AG04449 (cell line): ENCODE measurements at regions not wholly inside any gene's neighbourhood (a gene's known extent, or its start where the extent isn't known, plus 50 kb on each side); places are given as distances from the start of the nearest gene placed in this dataset.

Source experiments
- CTCF ChIA-PET: fragments of 350-600 bp; formaldehyde crosslinking; extraction: SDS; loops from one replicate; lab custom pipeline; 2021; ENCODE audit warnings: antibody characterized with exemption; lab: Yijun Ruan, JAX
- POLR2A ChIA-PET: fragments of 400-600, 350-600 bp; formaldehyde crosslinking; extraction: SDS; loops from one replicate; lab custom pipeline; 2020; ENCODE audit warnings: antibody characterized with exemption, inconsistent platforms; lab: Yijun Ruan, JAX
- DNase-seq: peaks from one replicate; pipeline ENCODE4 v3.0.0-alpha.2; 2010; ENCODE audit warnings: low read depth, low spot score
- H3K4me3 ChIP-seq: 2 replicates; pipeline ENCODE4 v1.5.1; 2011; ENCODE audit warnings: low read depth, mild to moderate bottlenecking, control low read depth, low read length
- TF ChIP-seq, protein P1 (sequence below): IDR thresholded peaks from one replicate; pipeline ENCODE4 v1.5.1; 2011; ENCODE audit warnings: mild to moderate bottlenecking, moderate library complexity, low read length, control low read depth, inconsistent platforms; ENCODE audit not compliant: insufficient read depth; ENCODE audit errors: missing control alignments

DNA sequence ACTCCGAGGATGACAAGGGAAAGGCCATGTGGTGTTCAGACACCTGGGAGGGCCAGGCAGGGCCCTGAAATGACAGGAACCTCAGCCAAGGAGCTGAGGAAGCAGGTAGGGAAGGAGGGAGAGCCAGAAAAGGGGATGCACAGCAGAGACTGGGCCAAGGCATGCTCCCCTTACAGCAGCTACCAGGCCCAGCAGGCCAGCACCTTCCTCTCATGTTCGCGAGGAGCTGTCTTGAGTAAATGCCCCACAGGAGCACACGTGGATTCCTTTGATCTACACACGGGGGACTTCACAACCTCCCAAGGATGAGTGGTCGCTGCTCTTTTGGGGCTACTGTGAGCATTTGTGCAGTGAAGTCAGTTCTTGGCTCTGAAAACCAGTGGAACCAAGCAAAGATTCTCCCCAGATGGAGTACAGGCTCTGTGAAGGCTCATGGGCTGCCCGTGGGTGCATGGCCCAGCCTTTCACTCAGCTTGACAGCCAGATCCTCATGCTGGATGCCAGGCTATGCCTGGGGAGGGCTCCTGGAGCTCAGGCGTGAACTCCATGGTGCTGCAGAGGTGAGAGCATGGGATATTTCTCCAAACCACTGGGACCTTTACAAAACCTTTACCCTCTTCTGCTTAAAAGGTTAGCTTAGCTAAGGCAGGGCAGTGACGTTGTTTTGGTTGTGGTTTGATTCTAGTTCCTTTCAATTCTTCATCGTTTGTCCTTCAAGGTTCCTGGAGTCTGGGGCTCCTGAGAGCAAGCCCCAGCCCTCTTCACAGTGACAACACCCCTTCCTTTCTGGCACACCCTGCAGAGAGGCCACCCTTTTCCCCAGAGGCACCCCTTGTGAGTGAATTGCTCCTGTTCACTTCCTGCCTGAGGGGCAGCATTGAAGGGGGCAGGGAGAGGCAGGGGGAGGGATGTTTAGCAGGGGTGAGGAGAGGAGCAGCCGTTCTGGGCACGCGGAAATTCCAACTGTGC lies 74.2 kb upstream of the ZPBP start:
- DNase-seq = no peak
- TF ChIP-seq, protein P1, sequence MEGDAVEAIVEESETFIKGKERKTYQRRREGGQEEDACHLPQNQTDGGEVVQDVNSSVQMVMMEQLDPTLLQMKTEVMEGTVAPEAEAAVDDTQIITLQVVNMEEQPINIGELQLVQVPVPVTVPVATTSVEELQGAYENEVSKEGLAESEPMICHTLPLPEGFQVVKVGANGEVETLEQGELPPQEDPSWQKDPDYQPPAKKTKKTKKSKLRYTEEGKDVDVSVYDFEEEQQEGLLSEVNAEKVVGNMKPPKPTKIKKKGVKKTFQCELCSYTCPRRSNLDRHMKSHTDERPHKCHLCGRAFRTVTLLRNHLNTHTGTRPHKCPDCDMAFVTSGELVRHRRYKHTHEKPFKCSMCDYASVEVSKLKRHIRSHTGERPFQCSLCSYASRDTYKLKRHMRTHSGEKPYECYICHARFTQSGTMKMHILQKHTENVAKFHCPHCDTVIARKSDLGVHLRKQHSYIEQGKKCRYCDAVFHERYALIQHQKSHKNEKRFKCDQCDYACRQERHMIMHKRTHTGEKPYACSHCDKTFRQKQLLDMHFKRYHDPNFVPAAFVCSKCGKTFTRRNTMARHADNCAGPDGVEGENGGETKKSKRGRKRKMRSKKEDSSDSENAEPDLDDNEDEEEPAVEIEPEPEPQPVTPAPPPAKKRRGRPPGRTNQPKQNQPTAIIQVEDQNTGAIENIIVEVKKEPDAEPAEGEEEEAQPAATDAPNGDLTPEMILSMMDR = no peak
- no peak overlapping the region for H3K4me3 ChIP-seq
- ChIA-PET POLR2A (no interaction called here), CTCF (no interaction called here)

DNA sequence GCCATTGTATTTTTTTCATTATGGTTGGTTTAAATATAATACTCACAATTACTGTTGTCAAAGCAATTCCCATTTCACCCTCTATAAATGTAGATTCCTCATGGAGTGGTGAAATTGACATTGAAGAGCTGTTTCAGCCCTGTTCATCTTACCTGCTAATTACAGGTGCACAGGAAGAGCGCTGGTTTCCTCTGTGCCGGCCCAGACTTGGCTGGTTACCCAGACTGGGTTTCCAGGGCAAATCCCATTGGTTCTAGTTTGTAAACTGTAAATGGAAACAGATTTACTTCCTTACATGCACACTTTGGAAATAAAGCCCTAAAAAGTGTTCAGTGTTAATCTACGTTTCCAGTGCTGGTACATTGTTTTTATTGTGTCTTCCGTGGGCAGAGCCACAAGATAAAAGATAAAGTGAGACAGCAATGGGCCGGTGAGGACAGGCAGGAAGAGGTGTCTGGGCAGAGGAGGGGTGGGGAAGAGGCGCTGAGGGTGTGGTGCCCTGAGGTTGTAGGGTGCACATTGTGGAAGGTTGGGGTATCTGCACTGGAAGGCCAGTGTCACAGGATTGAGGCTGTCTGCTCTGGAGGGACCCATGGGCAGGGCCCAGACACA lies 71.6 kb upstream of the ZPBP start:
- no peak for DNase-seq
- ChIA-PET CTCF (no interaction called here), POLR2A (no interaction called here)
- TF ChIP-seq, protein P1 = no peak
- H3K4me3 ChIP-seq = no peak overlapping the region

DNA sequence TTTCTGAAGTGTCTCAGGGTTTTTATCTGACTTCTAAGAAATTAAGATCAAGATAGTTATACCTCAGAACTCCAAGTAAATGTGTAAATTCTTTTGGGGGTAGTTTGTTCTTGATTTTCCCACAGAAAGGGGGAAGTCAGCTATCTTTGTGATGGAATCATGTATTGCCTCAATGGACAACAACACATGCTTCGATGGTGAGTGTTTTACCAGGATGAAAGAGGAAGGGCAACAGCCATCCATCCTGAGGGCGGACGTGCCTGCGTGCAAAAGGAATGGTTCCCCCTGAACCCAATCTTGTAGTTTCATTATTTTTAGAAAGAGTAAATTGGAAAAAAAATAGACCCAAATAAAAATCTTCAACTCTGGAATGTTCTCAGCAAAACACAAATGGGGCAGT lies 67.2 kb upstream of the ZPBP start:
- TF ChIP-seq, protein P1 = no peak
- no peak overlapping the region for H3K4me3 ChIP-seq
- DNase-seq = no peak
- POLR2A ChIA-PET = no interaction called here
- CTCF ChIA-PET = no interaction called here

DNA sequence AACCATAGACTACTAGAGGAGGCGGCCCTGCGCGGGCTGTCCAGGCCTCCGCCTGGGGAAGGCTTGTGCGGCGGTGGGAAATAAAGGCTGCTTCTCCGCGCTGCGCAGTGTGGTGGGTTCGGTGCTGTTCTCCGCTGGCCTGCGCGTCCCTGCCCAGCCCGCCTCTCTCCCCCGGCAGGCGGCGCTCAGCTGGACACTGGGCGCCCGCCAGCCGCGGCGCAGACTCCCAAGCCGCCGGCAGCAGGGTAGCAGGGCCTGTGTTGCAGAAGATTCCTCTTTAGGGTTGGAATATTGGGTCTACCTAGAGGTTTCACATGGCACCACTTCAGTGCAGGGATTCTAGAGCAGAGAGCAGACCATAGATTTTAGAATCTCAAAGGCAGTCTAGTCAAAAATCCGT lies 66.1 kb upstream of the ZPBP start:
- no peak overlapping the region for H3K4me3 ChIP-seq
- POLR2A ChIA-PET = no interaction called here
- no peak for DNase-seq
- TF ChIP-seq, protein P1 = no peak
- CTCF ChIA-PET = no interaction called here

DNA sequence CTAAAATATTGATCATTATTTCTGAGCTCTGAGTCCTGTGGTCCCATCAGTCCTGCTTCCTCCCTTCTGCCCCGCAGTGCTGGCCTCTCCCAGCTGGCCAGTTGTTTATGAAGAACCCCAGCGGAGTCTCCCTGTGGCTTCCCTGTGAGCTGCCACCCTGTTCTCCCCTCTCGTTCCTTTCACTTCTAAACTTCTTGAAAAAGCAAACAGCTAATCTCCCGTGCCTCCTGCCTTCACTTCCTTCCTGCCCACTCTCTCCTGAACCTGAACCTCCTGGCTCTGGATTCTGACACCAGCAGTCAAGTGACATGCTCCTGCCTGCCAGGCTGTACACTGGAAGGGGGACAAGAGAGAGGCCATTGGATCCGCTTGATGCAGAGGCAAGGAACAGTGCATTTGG lies 63.7 kb upstream of the ZPBP start:
- CTCF ChIA-PET = interaction anchor here (1.1 kb wide), 1 partner anchor 11 kb away, joined by 3 read pairs; no protein-coding TSS in a partner anchor
- POLR2A ChIA-PET = no interaction called here

More for the DNA sequence above, 63.7 kb upstream of the ZPBP start:
- TF ChIP-seq, protein P1 = no peak
- no peak for DNase-seq
- H3K4me3 ChIP-seq = no peak overlapping the region
